Brain microvascular endothelial cell (primary cell): ENCODE measurements at regions not wholly inside any gene's neighbourhood (a gene's known extent, or its start where the extent isn't known, plus 50 kb on each side); places are given as distances from the start of the nearest gene placed in this dataset.
A peak's percentile ranks its signal among the peaks of the same experiment; 100 is the strongest.

Experiments
- DNase-seq: peaks from one replicate; pipeline ENCODE4 v3.0.0-alpha.2; 2020
- H3K27ac ChIP-seq: fragments of 250-450 bp; sonication (Bioruptor Pico); 2 replicates; pipeline ENCODE4 v1.5.1; 2020; ENCODE audit warnings: mild to moderate bottlenecking, moderate library complexity
- H3K27me3 ChIP-seq: fragments of 250-450 bp; sonication (Bioruptor Pico); replicated peaks from 2 replicates; pipeline ENCODE4 v1.5.1; 2020; ENCODE audit warnings: mild to moderate bottlenecking
- H3K36me3 ChIP-seq: fragments of 250-450 bp; sonication (Bioruptor Pico); replicated peaks from 2 replicates; pipeline ENCODE4 v1.5.1; 2020; ENCODE audit warnings: mild to moderate bottlenecking
- H3K4me3 ChIP-seq: 2 replicates; pipeline ENCODE4 v1.5.1; 2011; ENCODE audit warnings: low read depth, mild to moderate bottlenecking, control low read depth, low read length, moderate library complexity
- in situ Hi-C: cut with HindIII; loops from 2 replicates; pipeline ENCODE4 v1.10.0; 2017; ENCODE audit warnings: low sequenced_read_pairs, low pct_ligation_motif_present
- TF ChIP-seq, protein P1 (sequence below): IDR thresholded peaks from 2 replicates; pipeline ENCODE4 v1.5.1; 2011; ENCODE audit warnings: low read depth, mild to moderate bottlenecking, moderate library complexity, low read length, control low read depth, inconsistent platforms; ENCODE audit errors: missing control alignments

DNA sequence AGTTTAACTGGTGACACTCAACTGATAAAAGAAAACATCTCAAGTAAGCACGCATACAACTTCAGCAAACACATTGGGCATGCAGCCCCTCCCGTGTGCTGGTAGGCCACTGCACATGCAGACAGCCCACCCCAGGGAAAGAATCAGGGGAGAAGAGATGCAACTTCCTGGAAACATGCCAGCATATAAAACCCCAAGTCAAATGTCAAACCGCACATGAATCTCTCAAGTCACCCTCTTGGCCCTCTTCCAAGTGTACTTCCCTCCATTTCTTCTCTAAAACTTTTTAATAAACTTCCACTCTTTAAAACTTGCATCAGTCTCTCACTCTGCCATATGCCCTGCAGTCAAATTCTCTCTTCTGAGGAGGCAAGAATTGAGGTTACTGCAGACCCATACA is 732.7 kb downstream of the SEMA5A start:
- H3K36me3 ChIP-seq: no peaks in the 10 kb centered on the region
- in situ Hi-C loops: no loop called here
- no peak for DNase-seq

DNA sequence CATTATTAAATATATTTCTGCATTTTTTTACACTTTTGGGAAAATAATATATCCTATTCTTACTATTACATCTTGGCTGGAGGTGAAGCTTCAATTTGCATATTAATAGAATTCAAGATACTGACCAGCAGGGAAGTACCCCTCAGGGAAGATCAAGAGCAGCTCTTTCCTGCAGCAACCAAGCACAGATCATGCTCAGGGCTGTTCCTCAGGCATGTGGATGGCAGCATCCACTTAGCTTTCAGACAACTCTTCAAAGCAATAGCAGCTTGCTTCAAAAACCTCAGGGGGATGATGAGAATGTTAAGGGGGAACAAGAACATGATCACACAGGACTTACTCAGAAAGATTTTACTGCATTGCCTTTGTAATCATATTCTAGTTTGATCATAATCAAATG is 731.8 kb downstream of the SEMA5A start:
- Histone ChIP-seq H3K27ac (no peak overlapping the region), H3K4me3 (no peak overlapping the region), H3K27me3 (no peaks in the 10 kb centered on the region), H3K36me3 (no peaks in the 10 kb centered on the region)
- in situ Hi-C loops: no loop called here
- DNase-seq: no peak
- TF ChIP-seq, protein P1, sequence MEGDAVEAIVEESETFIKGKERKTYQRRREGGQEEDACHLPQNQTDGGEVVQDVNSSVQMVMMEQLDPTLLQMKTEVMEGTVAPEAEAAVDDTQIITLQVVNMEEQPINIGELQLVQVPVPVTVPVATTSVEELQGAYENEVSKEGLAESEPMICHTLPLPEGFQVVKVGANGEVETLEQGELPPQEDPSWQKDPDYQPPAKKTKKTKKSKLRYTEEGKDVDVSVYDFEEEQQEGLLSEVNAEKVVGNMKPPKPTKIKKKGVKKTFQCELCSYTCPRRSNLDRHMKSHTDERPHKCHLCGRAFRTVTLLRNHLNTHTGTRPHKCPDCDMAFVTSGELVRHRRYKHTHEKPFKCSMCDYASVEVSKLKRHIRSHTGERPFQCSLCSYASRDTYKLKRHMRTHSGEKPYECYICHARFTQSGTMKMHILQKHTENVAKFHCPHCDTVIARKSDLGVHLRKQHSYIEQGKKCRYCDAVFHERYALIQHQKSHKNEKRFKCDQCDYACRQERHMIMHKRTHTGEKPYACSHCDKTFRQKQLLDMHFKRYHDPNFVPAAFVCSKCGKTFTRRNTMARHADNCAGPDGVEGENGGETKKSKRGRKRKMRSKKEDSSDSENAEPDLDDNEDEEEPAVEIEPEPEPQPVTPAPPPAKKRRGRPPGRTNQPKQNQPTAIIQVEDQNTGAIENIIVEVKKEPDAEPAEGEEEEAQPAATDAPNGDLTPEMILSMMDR: no peak

More for the DNA sequence above, 732.7 kb downstream of the SEMA5A start:
- Histone ChIP-seq H3K27ac (no peak overlapping the region), H3K4me3 (no peak overlapping the region), H3K27me3 (no peaks in the 10 kb centered on the region)
- TF ChIP-seq, protein P1: no peak

DNA sequence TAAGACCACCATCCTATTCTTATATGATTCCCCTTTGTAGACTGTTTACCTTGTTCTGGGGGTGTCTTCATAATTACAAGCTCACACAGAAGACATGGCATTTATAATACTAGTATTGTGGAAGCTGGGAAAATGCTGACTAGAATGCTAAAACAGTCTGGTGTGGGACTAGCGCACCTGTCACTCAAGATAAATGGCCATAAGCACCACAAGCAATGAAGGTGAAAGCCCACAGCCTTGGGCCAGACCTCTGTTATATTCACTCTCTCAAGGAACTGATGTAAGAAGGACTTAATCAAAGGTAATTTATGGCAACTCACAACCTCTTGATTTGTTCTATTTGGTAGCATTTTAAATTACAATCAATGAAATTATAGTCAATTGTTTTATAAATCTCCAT is 721.5 kb downstream of the SEMA5A start:
- no peak overlapping the region for H3K4me3 ChIP-seq
- H3K27me3 ChIP-seq: no peaks in the 10 kb centered on the region
- DNase-seq: no peak
- TF ChIP-seq, protein P1: no peak
- H3K36me3 ChIP-seq: no peaks in the 10 kb centered on the region
- in situ Hi-C loops: no loop called here
- H3K27ac ChIP-seq: no peak overlapping the region

DNA sequence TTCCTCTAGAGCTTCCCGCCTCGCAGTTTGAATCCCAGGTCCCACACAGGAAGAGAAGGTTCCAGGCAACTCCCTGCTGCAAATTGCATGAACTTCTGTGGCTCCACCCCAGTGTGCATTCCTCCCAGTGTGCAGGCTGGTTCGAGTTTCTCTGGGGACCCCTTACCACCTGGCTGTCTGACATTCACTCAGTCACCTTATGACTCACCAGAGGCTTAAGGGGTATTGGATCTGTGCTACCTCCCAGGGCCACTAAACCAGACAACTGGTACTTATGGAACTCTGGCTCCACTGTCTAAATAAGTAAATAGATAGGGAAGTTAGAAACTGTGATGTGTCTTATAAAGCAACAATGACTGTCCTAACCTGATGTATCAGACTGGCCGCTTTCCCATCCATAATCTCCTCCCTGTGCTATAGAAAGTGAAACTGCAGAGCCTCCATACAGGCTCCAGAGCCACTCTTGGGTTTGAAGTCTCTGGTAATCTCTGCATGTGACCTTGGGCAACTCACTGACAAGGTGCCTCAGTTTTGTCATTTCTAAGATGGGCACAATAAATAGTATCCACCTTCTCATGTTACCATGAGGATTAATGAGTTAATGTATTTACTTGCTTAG is 720.6 kb downstream of the SEMA5A start:
- DNase-seq: peak; percentile 38
- H3K4me3 ChIP-seq: no peak overlapping the region
- H3K27me3 ChIP-seq: no peaks in the 10 kb centered on the region
- in situ Hi-C loops: no loop called here
- H3K36me3 ChIP-seq: no peaks in the 10 kb centered on the region
- TF ChIP-seq, protein P1: no peak
- peak overlapping the region; percentile 26 for H3K27ac ChIP-seq

DNA sequence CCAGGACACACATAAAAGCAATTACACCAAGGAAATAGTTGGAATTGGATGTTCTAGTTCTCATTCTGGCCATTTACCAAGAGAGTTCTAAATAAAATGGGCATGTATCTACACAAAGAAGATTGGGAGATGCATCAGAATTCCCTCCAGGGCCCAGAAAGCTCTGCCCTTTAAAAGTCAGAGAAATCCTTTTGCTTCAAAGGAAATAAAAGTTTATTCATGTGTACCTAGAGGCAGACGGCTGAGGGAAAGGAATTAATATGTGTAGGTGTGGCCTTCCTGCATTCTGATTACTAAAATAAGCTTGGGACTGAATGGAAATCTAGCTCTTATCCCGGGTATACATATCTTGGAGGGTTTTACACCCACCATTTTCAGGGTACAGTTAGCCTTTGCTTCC is 719.4 kb downstream of the SEMA5A start:
- H3K27ac ChIP-seq: no peak overlapping the region
- TF ChIP-seq, protein P1: no peak
- H3K4me3 ChIP-seq: no peak overlapping the region
- no peaks in the 10 kb centered on the region for H3K27me3 ChIP-seq
- no peak for DNase-seq
- no peaks in the 10 kb centered on the region for H3K36me3 ChIP-seq
- in situ Hi-C loops: no loop called here

DNA sequence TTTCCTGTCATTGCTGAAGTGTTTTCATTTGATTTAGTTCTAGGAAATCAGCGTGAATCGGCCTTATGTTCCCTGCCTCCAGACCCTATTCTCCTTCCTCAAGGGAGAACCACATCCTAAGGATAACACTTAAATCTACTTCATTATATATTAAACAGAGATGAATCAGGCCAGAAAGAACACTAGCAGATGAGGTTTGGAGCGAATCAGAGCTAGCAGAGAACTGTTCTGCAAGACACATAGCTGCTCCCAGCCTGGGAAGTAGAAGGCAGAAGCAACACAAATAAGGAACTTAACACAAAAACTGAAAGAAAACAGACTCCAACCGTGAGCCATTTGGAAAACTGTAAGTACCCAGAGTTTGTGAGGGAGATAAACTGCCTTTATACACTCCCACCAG is 718.2 kb downstream of the SEMA5A start:
- H3K27ac ChIP-seq: peak overlapping the region; percentile 97

More for the DNA sequence above, 718.2 kb downstream of the SEMA5A start:
- in situ Hi-C loops: no loop called here
- H3K36me3 ChIP-seq: no peaks in the 10 kb centered on the region
- H3K4me3 ChIP-seq: no peak overlapping the region
- no peaks in the 10 kb centered on the region for H3K27me3 ChIP-seq
- DNase-seq: no peak
- TF ChIP-seq, protein P1: no peak
